ENCODE measurements at regions not wholly inside any gene's neighbourhood (a gene's known extent, or its start where the extent isn't known, plus 50 kb on each side); places are given as distances from the start of the nearest gene placed in this dataset.
A peak's percentile ranks its signal among the peaks of the same experiment; 100 is the strongest.

DNA sequence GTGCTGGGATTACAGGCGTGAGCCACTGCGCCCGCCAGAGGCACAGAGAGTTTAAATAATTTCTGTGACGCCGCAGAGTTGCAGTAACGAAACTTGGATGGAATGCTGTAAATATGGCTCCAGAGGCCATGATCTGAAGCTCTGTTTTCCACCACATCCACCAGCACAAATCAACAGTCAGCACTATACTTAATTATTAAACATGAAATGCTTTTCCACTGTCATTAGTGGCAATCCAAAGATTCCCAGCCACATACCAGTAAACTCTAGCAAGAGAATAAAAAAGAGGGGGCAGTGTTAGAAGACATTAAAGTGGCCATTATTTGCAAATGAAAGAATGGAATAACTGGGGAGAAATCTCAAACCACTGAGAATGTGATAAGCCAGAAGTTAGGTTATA is 242.5 kb downstream of the DIRAS2 start:
- Histone ChIP-seq H3K36me3 (ENCODE audit: control insufficient read depth, insufficient read depth, low read length) (no peaks in the 10 kb centered on the region), H3K9me3 (ENCODE audit: control insufficient read depth, low read length) (no peaks in the 10 kb centered on the region), H3K4me3 (ENCODE audit: insufficient read depth, low read depth, low read length) (no peak overlapping the region), H3K4me1 (ENCODE audit: control insufficient read depth, insufficient read depth, low read length) (no peaks in the 10 kb centered on the region), H3K27me3 (ENCODE audit: control insufficient read depth, insufficient read depth, low read length, poor library complexity, severe bottlenecking) (no peaks in the 10 kb centered on the region), H3K27ac (ENCODE audit: insufficient read depth, low read depth, low read length, poor library complexity, severe bottlenecking) (no peak overlapping the region)
- 89 to 92% methylated on average over 6 of the region's 6 CpGs for WGBS, 2 experiments

DNA sequence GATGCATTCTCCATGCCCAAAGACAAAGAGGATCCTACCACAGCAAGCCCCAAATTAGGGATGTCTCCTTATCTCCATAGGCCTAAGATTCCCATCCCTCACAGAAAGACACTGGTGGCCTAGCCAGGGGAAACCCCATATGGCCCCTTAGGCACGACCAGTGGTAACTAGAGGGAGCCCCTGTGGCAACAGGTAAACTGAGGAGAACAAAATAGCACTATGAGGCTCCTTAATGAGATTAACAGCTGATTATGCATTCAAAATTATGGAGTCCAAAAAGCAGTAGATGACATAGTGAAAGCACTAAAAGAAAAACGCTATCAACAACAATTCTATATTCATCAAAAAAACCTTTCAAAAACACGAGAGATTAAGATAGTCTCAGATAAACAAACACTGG is 234.0 kb downstream of the DIRAS2 start:
- Histone ChIP-seq H3K36me3 (ENCODE audit: control insufficient read depth, insufficient read depth, low read length) (no peaks in the 10 kb centered on the region), H3K27ac (ENCODE audit: insufficient read depth, low read depth, low read length, poor library complexity, severe bottlenecking) (no peak overlapping the region), H3K9me3 (ENCODE audit: control insufficient read depth, low read length) (no peaks in the 10 kb centered on the region), H3K4me3 (ENCODE audit: insufficient read depth, low read depth, low read length) (no peak overlapping the region), H3K27me3 (ENCODE audit: control insufficient read depth, insufficient read depth, low read length, poor library complexity, severe bottlenecking) (no peaks in the 10 kb centered on the region), H3K4me1 (ENCODE audit: control insufficient read depth, insufficient read depth, low read length) (no peaks in the 10 kb centered on the region)
- WGBS, 2 experiments: 85 to 93% methylated on average over 3 of the region's 3 CpGs

DNA sequence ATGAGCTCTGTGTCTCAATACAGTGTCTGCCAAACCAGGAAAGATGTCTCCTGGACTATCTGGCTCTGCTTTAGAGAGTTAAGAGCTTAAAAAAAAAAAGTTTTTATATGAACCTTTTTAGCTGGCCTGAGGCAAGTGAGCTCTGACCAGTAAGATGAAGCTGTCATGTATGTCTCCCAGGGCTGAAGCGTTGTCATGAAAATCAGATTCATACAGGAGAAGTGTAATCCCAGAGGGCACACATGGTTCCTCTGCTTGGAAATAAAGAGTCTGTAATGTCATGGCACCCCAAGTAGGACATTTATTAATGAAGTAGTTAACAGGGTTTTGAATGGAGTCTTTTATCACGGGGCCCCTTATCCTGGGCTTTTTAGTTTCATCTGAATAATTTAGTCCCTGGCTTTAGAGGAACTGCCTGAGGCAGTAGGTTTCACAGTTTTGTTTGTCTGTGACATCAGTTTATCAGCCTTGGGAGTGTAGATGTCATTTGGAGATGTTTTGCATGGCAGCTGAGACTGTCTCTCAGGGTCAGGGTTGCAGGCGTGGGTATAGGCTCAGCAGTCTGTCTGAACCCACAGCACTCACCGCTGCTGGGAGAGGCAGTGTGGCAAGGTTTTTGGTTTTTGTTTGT is 223.3 kb downstream of the DIRAS2 start:
- H3K27me3 ChIP-seq (ENCODE audit: control insufficient read depth, insufficient read depth, low read length, poor library complexity, severe bottlenecking): no peaks in the 10 kb centered on the region
- 86 to 94% methylated on average over 4 of the region's 4 CpGs for WGBS, 2 experiments
- H3K4me1 ChIP-seq (ENCODE audit: control insufficient read depth, insufficient read depth, low read length): peaks cover 7% of the 10 kb centered on the region
- no peaks in the 10 kb centered on the region for H3K9me3 ChIP-seq (ENCODE audit: control insufficient read depth, low read length)
- no peak overlapping the region for H3K27ac ChIP-seq (ENCODE audit: insufficient read depth, low read depth, low read length, poor library complexity, severe bottlenecking)
- H3K36me3 ChIP-seq (ENCODE audit: control insufficient read depth, insufficient read depth, low read length): no peaks in the 10 kb centered on the region
- no peak overlapping the region for H3K4me3 ChIP-seq (ENCODE audit: insufficient read depth, low read depth, low read length)

DNA sequence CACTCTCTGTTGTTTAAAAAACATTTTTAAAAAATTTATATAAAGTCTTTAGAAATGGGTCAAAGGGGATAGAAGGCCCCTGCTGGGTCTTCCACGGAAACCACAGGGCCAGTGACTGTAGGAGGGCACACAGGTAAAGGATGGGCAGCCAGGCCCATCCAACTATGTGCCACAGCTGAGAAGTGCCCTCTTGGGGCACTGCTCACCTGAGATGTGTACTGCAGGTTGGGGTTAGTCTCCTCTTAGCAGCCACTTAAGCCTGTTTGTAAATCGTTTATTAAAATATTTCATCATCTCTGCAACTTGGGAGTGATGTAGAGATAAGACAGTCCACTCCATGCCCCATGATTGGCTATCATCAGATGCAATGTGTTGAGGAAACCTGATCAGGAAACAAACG is 222.4 kb downstream of the DIRAS2 start:
- no peaks in the 10 kb centered on the region for H3K9me3 ChIP-seq (ENCODE audit: control insufficient read depth, low read length)
- no peak overlapping the region for H3K27ac ChIP-seq (ENCODE audit: insufficient read depth, low read depth, low read length, poor library complexity, severe bottlenecking)
- H3K4me3 ChIP-seq (ENCODE audit: insufficient read depth, low read depth, low read length): no peak overlapping the region
- no peaks in the 10 kb centered on the region for H3K36me3 ChIP-seq (ENCODE audit: control insufficient read depth, insufficient read depth, low read length)
- H3K4me1 ChIP-seq (ENCODE audit: control insufficient read depth, insufficient read depth, low read length): peaks cover 7% of the 10 kb centered on the region
- WGBS, 2 experiments: 88 to 97% methylated on average over 3 of the region's 3 CpGs
- no peaks in the 10 kb centered on the region for H3K27me3 ChIP-seq (ENCODE audit: control insufficient read depth, insufficient read depth, low read length, poor library complexity, severe bottlenecking)

DNA sequence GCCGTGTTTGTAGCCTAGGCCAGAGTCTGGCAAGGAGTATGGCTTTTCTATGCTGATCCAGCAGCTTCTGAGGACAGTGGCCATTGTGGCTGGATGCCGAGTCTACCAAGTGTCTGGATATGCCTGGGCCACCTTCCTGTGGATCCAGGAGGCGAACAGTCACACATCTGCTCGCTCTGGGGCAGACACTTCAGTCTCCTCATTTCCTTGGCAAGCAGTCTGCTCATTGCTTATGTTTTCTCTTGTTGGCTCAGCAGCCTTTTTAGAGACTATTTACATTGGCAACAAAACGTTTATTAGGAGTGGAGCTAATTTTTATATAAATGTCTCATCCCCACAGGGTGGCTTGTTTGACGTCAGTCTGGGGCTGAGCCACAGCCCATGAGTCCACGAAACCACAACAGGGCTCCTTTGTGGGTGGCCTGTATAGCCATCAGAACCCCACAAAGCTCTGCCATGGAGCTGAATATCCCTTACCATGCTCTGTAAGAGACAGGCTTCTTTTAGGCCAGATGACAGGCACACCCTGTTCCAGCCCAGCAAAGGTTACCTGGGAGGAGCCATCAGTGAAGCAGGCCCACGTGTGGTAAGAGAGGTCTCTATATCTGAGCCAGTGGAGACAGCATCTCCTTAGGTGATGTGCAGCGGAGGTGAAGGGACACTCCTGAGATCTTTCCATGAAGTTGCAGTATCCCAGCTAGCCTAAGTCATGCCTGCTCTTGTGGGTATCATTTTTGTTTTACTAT is 221.7 kb downstream of the DIRAS2 start:
- Histone ChIP-seq H3K9me3 (ENCODE audit: control insufficient read depth, low read length) (no peaks in the 10 kb centered on the region), H3K36me3 (ENCODE audit: control insufficient read depth, insufficient read depth, low read length) (no peaks in the 10 kb centered on the region), H3K4me3 (ENCODE audit: insufficient read depth, low read depth, low read length) (no peak overlapping the region), H3K27me3 (ENCODE audit: control insufficient read depth, insufficient read depth, low read length, poor library complexity, severe bottlenecking) (no peaks in the 10 kb centered on the region), H3K4me1 (ENCODE audit: control insufficient read depth, insufficient read depth, low read length) (peaks cover 7% of the 10 kb centered on the region), H3K27ac (ENCODE audit: insufficient read depth, low read depth, low read length, poor library complexity, severe bottlenecking) (no peak overlapping the region)
- 80% methylated on average over 9 of the region's 9 CpGs for WGBS, 2 experiments

DNA sequence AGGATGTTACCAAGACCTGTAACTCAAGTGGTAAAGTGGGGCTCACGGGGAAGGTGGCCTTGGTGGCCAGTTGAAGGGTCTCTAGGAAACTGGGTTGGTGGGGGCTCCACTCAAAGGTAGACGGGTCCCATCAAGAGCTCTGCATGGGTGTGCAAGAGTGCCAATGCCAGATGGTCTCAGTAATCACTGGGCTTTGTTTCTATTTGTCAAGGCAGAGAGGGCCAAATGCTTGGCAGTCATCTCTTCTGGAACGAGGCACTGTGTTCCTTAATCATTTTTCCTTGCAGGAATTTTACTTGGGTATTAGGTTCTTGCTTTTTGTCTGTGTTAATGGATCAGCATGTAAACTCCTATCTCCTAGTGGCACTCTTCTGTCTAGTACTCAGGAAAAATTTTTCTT is 220.8 kb downstream of the DIRAS2 start:
- 94 to 97% methylated on average over 3 of the region's 3 CpGs for WGBS, 2 experiments
- no peaks in the 10 kb centered on the region for H3K9me3 ChIP-seq (ENCODE audit: control insufficient read depth, low read length)
- H3K27ac ChIP-seq (ENCODE audit: insufficient read depth, low read depth, low read length, poor library complexity, severe bottlenecking): no peak overlapping the region
- H3K4me1 ChIP-seq (ENCODE audit: control insufficient read depth, insufficient read depth, low read length): peaks cover 7% of the 10 kb centered on the region
- H3K4me3 ChIP-seq (ENCODE audit: insufficient read depth, low read depth, low read length): no peak overlapping the region
- H3K27me3 ChIP-seq (ENCODE audit: control insufficient read depth, insufficient read depth, low read length, poor library complexity, severe bottlenecking): no peaks in the 10 kb centered on the region
- H3K36me3 ChIP-seq (ENCODE audit: control insufficient read depth, insufficient read depth, low read length): no peaks in the 10 kb centered on the region

DNA sequence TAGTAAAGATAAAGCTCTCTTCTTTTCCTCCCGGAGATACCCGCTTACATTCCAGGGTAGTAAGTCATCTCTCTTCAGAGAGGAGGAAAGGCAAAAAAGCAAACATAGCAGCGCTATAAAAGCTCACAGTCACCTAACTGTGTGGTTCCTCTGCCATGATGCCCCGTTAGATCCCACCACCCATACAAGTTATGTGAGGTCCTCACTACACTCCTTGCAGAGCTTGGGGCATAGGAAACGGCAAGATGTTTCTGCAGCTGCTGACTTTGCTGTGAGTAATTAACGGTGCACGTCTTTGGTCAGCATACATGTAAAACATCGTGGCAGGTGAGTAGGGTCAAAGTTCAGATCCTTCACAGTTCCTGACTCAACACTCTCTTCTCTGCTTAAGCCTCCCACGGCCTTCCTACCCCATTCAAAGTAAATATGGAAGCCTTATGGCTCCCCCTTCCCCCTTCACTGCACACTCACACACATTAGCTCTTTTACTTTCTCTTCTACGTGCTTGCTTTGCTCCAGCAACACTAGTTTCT is 218.9 kb downstream of the DIRAS2 start:
- 84 to 87% methylated on average over 10 of the region's 10 CpGs for WGBS, 2 experiments
- Histone ChIP-seq H3K9me3 (ENCODE audit: control insufficient read depth, low read length) (no peaks in the 10 kb centered on the region), H3K27ac (ENCODE audit: insufficient read depth, low read depth, low read length, poor library complexity, severe bottlenecking) (no peak overlapping the region), H3K4me3 (ENCODE audit: insufficient read depth, low read depth, low read length) (no peak overlapping the region), H3K4me1 (ENCODE audit: control insufficient read depth, insufficient read depth, low read length) (peaks cover 6% of the 10 kb centered on the region), H3K36me3 (ENCODE audit: control insufficient read depth, insufficient read depth, low read length) (no peaks in the 10 kb centered on the region), H3K27me3 (ENCODE audit: control insufficient read depth, insufficient read depth, low read length, poor library complexity, severe bottlenecking) (no peaks in the 10 kb centered on the region)

DNA sequence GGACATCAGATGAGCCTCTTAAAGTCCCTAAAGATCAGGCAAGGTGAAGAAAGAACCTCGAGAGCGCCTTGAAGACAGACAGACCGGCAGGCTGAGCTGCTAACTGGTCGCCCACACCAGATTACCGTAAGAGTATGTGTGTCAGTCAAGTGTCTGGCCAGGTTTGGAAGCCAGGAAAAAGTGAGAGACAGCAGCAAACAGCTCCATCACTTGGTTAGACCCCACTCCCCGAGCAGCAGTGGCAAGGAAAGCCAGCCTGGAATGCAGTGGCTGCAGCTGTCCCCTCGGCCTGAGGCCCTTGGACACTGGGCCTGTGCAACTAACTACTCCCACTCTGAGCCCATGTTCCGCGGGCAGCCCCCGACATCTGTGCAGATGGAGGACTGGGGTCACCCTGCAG is 214.1 kb downstream of the DIRAS2 start:
- no peaks in the 10 kb centered on the region for H3K36me3 ChIP-seq (ENCODE audit: control insufficient read depth, insufficient read depth, low read length)
- WGBS, 2 experiments: 90 to 92% methylated on average over 10 of the region's 10 CpGs
- peaks cover 12% of the 10 kb centered on the region for H3K4me1 ChIP-seq (ENCODE audit: control insufficient read depth, insufficient read depth, low read length)
- no peaks in the 10 kb centered on the region for H3K9me3 ChIP-seq (ENCODE audit: control insufficient read depth, low read length)
- H3K27ac ChIP-seq (ENCODE audit: insufficient read depth, low read depth, low read length, poor library complexity, severe bottlenecking): no peak overlapping the region
- no peaks in the 10 kb centered on the region for H3K27me3 ChIP-seq (ENCODE audit: control insufficient read depth, insufficient read depth, low read length, poor library complexity, severe bottlenecking)
- no peak overlapping the region for H3K4me3 ChIP-seq (ENCODE audit: insufficient read depth, low read depth, low read length)

DNA sequence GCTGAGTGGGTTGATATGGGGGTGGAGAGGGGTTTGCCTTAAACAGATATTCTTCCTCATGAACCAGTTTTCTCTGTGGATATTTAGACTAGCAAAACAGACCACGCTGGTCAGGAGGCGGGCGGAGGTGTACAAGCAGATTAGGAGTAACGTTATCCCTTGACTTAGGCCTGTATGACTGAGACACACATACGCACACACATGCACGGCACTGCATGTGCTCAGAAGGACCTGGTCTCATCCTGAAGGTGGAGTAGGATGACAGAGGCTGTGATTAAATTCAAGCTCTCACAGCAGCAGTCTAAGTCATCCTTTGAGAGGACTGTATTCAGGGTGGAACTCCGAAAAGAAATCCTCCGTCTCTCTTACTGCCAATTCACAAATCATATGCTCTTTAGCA is 209.7 kb downstream of the DIRAS2 start:
- peaks cover 26% of the 10 kb centered on the region for H3K4me1 ChIP-seq (ENCODE audit: control insufficient read depth, insufficient read depth, low read length)
- WGBS, 2 experiments: 57 to 62% methylated on average over 8 of the region's 8 CpGs
- peak overlapping the region; percentile 8 for H3K4me3 ChIP-seq (ENCODE audit: insufficient read depth, low read depth, low read length)
- no peaks in the 10 kb centered on the region for H3K9me3 ChIP-seq (ENCODE audit: control insufficient read depth, low read length)
- H3K36me3 ChIP-seq (ENCODE audit: control insufficient read depth, insufficient read depth, low read length): no peaks in the 10 kb centered on the region
- H3K27me3 ChIP-seq (ENCODE audit: control insufficient read depth, insufficient read depth, low read length, poor library complexity, severe bottlenecking): no peaks in the 10 kb centered on the region
- no peak overlapping the region for H3K27ac ChIP-seq (ENCODE audit: insufficient read depth, low read depth, low read length, poor library complexity, severe bottlenecking)

DNA sequence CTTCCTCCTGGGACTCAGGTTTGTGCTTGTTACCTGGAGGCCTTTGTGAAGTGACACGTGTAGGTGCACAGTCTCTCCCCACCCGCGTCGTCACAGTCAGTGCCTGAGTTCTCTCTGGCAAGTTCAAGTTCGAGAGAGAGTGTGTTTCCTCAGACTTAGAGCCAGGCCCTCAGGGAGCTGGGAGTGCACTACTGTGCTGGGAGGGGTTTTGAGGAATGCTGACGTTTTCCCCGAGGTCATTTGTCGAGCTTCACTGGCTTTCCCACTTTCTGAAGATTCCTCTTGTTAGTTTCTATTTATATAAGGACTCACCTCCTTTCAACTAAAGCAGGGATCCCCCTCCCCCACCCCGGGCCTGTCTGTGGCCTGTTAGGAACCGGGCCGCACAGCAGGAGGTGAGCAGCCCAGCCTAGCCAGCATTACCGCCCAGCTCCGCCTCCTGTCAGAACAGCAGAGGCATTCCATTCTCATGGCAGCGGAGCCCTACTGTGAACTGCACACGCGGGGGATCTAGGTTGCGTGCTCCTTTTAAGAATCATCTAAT is 209.2 kb downstream of the DIRAS2 start:
- no peaks in the 10 kb centered on the region for H3K27me3 ChIP-seq (ENCODE audit: control insufficient read depth, insufficient read depth, low read length, poor library complexity, severe bottlenecking)
- H3K9me3 ChIP-seq (ENCODE audit: control insufficient read depth, low read length): no peaks in the 10 kb centered on the region
- 1% methylated on average over 17 of the region's 17 CpGs for WGBS, 2 experiments
- peak overlapping the region; percentile 18 for H3K27ac ChIP-seq (ENCODE audit: insufficient read depth, low read depth, low read length, poor library complexity, severe bottlenecking)
- H3K4me1 ChIP-seq (ENCODE audit: control insufficient read depth, insufficient read depth, low read length): peaks cover 26% of the 10 kb centered on the region
- peak overlapping the region; percentile 8 for H3K4me3 ChIP-seq (ENCODE audit: insufficient read depth, low read depth, low read length)
- no peaks in the 10 kb centered on the region for H3K36me3 ChIP-seq (ENCODE audit: control insufficient read depth, insufficient read depth, low read length)
